ENCODE measurements at regions not wholly inside any gene's neighbourhood (a gene's known extent, or its start where the extent isn't known, plus 50 kb on each side); places are given as distances from the start of the nearest gene placed in this dataset.

GRCh38 chr6:95244751-95245150, 332.6 kb upstream of the MANEA start:
- no peaks in the 10 kb centered on the region for H3K9me1 ChIP-seq (ENCODE audit: control insufficient read depth, insufficient read depth, low read length)
- WGBS (ENCODE audit: insufficient coverage, low coverage, missing lambda C conversion rate), result 0% methylated on average over 2 of the region's 2 CpGs
- H3K9me3 ChIP-seq (replicated peaks; ENCODE audit: control insufficient read depth, insufficient read depth, low read depth, low read length), result no peaks in the 10 kb centered on the region
- ChIA-PET POLR2A (no interaction called here), CTCF (ENCODE audit: low intra/inter-chr PET ratio) (no interaction called here)
- H2AFZ ChIP-seq (ENCODE audit: low read depth, low read length), result no peak overlapping the region
- no peaks in the 10 kb centered on the region for H3K27me3 ChIP-seq (ENCODE audit: control insufficient read depth in 2 of 2, insufficient read depth in 2 of 2, low read length in 2 of 2)
- no peak for ATAC-seq
- H3K9ac ChIP-seq (ENCODE audit: insufficient read depth in 1 of 2, low read depth in 2 of 2, low read length in 2 of 2), result no peak overlapping the region
- TF ChIP-seq CBX8 (IDR thresholded peaks at IDR 0.05; ENCODE audit: borderline replicate concordance, extremely low read depth, low read depth, low read length, poor library complexity, severe bottlenecking), result no peak
- no peak for TF ChIP-seq CAMTA2 (CRISPR knock-in tag; conservative IDR thresholded peaks at IDR 0.05)
- no peak for TF ChIP-seq TAF7 (tag; IDR thresholded peaks at IDR 0.05)
- TF ChIP-seq MCM5 (IDR thresholded peaks at IDR 0.05; ENCODE audit: low read depth), result no peak
- no peak for TF ChIP-seq ZNF124 (CRISPR knock-in tag; IDR thresholded peaks at IDR 0.05)
- TF ChIP-seq TSC22D4 (tag; IDR thresholded peaks at IDR 0.05), result no peak
- TF ChIP-seq ZNF165 (CRISPR knock-in tag; IDR thresholded peaks at IDR 0.05; ENCODE audit: borderline replicate concordance), result no peak
- no peak for TF ChIP-seq NONO (IDR thresholded peaks at IDR 0.05; ENCODE audit: low read depth in 2 of 2, low read length in 1 of 2)
- no peak for TF ChIP-seq CREB3 (tag; conservative IDR thresholded peaks at IDR 0.05; ENCODE audit: low read depth)
- no peak for TF ChIP-seq SMARCA5 (IDR thresholded peaks at IDR 0.05)
- H3K4me1 ChIP-seq (replicated peaks in 1 of 2; ENCODE audit: control insufficient read depth in 2 of 2, insufficient read depth in 2 of 2, low read length in 2 of 2), result no peaks in the 10 kb centered on the region
- H3K36me3 ChIP-seq (ENCODE audit: control insufficient read depth, insufficient read depth, low read length), result no peaks in the 10 kb centered on the region
- no peak overlapping the region for H3K4me2 ChIP-seq (ENCODE audit: insufficient read depth, low read length)
- no peak overlapping the region for H3K4me3 ChIP-seq
- in situ Hi-C loops (cut with MboI), result no loop called here
- no peak overlapping the region for H3K27ac ChIP-seq (ENCODE audit: extremely low read depth, low read depth, low read length)
- intact Hi-C loops (cut with micrococcal nuclease), result no loop called here
- no peak for DNase-seq (ENCODE audit: extremely low read depth in 1 of 4, low spot score in 3 of 4)
- BruUV-seq (replicated peaks), result no TSS peak
- no peaks in the 10 kb centered on the region for H3K79me2 ChIP-seq (ENCODE audit: control insufficient read depth, insufficient read depth, low read length)
- H4K20me1 ChIP-seq (replicated peaks; ENCODE audit: control insufficient read depth, insufficient read depth, low read length), result no peaks in the 10 kb centered on the region
- FAIRE-seq, result no peak
